SK-N-MC (cell line): ENCODE measurements at regions not wholly inside any gene's neighbourhood (a gene's known extent, or its start where the extent isn't known, plus 50 kb on each side); places are given as distances from the start of the nearest gene placed in this dataset.

Experiments
- EZH2 ChIP-seq: fragments of 200-600 bp; sonication (generic); IDR thresholded peaks from one replicate; pipeline ENCODE4 v1.6.1; 2017; ENCODE audit warnings: antibody characterized with exemption
- FOXP2 ChIP-seq: optimal IDR thresholded peaks from 2 replicates; pipeline ENCODE3; 2011; ENCODE audit warnings: mild to moderate bottlenecking, moderate library complexity; ENCODE audit not compliant: insufficient read depth; ENCODE audit errors: extremely low read length, control extremely low read depth
- POLR2AphosphoS5 ChIP-seq: IDR thresholded peaks from 2 replicates; pipeline ENCODE4 v1.6.1; 2012; ENCODE audit warnings: mild to moderate bottlenecking, low read depth, low read length, borderline replicate concordance

GRCh38 chr12:74169607-74170006 lies 368.0 kb upstream of the ATXN7L3B start:
- no peak for TF ChIP-seq EZH2
- TF ChIP-seq POLR2AphosphoS5 = no peak
- no peak for TF ChIP-seq FOXP2
